HUES48 (cell line): ENCODE measurements at regions not wholly inside any gene's neighbourhood (a gene's known extent, or its start where the extent isn't known, plus 50 kb on each side); places are given as distances from the start of the nearest gene placed in this dataset.

ENCODE experiments used
- H3K27ac ChIP-seq: one replicate; pipeline ENCODE4 v1.7.0; 2013; ENCODE audit warnings: low read depth, low read length, inconsistent platforms
- H3K27me3 ChIP-seq: 2 replicates; pipeline ENCODE4 v1.6.1; 2013; ENCODE audit warnings: mild to moderate bottlenecking, low read length; ENCODE audit not compliant: control insufficient read depth, insufficient read depth
- H3K36me3 ChIP-seq: 2 replicates; pipeline ENCODE4 v1.6.1; 2013; ENCODE audit warnings: low read length; ENCODE audit not compliant: control insufficient read depth, insufficient read depth
- H3K4me1 ChIP-seq: 2 replicates; pipeline ENCODE4 v1.6.1; 2013; ENCODE audit warnings: mild to moderate bottlenecking, low read length; ENCODE audit not compliant: control insufficient read depth, insufficient read depth
- H3K4me3 ChIP-seq: 2 replicates; pipeline ENCODE4 v1.5.1; 2013; ENCODE audit warnings: mild to moderate bottlenecking, low read depth, low read length
- H3K9ac ChIP-seq: 2 replicates; pipeline ENCODE4 v1.6.1; 2013; ENCODE audit warnings: mild to moderate bottlenecking, low read depth, low read length, moderate library complexity
- H3K9me3 ChIP-seq: 2 replicates; pipeline ENCODE4 v1.6.1; 2013; ENCODE audit warnings: low read length; ENCODE audit not compliant: control insufficient read depth, insufficient read depth

DNA sequence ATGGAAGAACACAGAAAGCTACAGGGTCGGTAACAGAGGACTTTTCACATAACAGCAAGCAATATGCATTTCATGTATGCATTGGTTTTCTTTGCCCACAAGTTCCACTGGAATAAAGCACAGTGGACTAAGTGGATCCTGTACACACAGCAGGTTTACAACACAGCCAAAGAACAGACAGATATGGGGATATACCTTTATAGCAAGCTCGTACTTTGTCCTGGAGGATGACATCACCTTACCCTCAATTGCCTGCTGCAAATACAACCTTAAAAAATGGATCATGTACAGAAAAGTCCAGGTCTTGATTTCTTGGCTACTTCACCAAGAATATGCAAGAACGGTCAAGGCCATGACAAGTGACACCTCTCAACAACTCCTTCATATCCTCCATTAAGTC, 1445.5 kb downstream of the MAT2B start:
- no peak overlapping the region for H3K27ac ChIP-seq
- H3K27me3 ChIP-seq, result no peaks in the 10 kb centered on the region; the same call in 1 of the 2 replicates
- no peaks in the 10 kb centered on the region for H3K9me3 ChIP-seq
- no peaks in the 10 kb centered on the region for H3K36me3 ChIP-seq
- H3K4me3 ChIP-seq, result no peak overlapping the region
- peaks cover 10% of the 10 kb centered on the region; the same call in 1 of the 2 replicates for H3K4me1 ChIP-seq
- H3K9ac ChIP-seq, result no peak overlapping the region

DNA sequence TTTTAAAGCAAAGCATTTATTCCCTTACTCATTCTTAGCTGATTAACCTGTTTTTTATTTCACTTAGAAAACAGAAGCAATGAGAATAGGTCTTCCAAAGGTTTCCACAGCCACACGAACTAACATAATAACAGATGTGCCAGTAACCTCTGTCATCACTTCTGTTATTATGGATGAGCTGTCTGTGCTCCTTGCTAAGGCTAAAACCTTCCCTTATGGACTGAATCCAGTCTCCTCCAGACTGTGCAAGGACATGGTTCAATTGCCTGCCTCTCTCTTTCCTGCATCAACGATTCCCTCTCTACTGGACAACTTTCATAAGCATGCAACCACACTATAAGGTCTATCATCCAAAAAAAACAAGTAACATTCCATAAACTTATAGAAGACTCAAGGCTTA, 1446.2 kb downstream of the MAT2B start:
- no peaks in the 10 kb centered on the region for H3K9me3 ChIP-seq
- H3K9ac ChIP-seq, result no peak overlapping the region
- no peaks in the 10 kb centered on the region; the same call in 1 of the 2 replicates for H3K27me3 ChIP-seq
- peaks cover 10% of the 10 kb centered on the region; the same call in 1 of the 2 replicates for H3K4me1 ChIP-seq
- no peak overlapping the region for H3K27ac ChIP-seq
- no peaks in the 10 kb centered on the region for H3K36me3 ChIP-seq
- no peak overlapping the region for H3K4me3 ChIP-seq

DNA sequence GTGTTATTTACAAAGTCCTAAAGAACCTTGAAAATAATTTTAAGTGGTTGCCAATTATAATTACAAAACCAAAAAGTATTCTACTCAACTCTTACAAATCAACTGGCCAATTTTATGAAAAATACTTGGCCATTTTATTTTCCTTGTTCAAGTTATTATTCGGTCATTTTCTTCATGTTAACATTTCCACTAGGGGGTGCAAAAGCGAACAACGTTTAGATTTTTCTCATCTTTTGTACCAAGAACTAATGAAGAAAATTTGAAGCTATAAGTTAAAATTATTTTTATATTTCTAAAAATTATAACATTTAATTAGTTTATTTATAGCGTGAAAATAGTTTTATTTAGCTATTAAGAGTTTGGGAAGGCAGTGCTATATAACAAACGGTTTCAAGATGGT, 1453.3 kb downstream of the MAT2B start:
- Histone ChIP-seq H3K36me3 (no peaks in the 10 kb centered on the region), H3K4me1 (no peaks in the 10 kb centered on the region), H3K4me3 (no peak overlapping the region), H3K9ac (no peak overlapping the region), H3K9me3 (no peaks in the 10 kb centered on the region), H3K27me3 (no peaks in the 10 kb centered on the region), H3K27ac (no peak overlapping the region)

DNA sequence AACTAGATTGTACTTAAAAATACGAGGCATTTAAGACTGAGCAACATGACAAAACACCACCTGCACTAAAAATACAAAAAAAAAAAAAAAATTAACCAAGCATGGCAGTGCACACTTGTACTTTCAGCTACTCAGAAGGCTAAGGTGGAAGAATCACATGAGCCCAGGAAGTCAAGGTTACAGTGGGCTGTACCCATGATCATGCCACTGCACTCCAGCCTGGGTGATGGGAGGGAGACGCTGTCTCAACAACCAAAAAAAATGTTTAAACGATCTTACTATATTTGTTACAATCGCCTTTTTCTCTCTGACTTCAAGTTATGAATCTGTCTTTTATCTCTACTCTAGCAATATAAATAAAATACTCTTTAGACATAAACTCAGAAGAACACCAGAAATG, 1454.3 kb downstream of the MAT2B start:
- Histone ChIP-seq H3K27me3 (no peaks in the 10 kb centered on the region), H3K27ac (no peak overlapping the region), H3K9me3 (no peaks in the 10 kb centered on the region), H3K4me1 (no peaks in the 10 kb centered on the region), H3K36me3 (no peaks in the 10 kb centered on the region), H3K4me3 (no peak overlapping the region), H3K9ac (no peak overlapping the region)

DNA sequence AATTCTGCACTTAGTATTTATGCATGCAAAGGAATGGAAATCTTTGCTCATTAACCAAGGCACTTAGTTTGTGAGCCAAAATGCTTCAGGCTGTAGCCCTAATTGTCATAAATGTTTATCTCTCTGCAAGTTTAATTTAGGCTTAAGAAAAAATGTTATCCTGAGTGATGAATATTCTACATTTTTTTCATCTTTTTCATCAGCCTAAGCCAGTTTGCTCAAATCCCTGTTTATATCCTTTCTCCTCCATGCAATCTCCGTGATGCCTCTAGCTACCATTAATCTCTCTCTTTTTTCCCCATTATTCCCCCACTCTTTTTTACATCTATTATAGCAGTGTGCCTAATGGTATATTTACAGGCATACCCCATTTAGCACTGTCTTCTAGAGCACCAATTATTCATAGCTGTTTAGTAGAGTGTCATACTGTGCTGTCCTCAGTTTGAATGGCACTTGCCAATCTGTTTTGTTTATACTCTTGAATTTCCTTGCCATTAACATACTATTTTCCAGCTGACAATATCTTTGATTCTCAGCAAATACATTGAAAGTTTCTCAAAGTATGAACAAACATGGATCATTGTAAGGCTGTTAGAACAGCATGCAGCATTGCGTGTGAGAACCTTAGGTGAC, 1457.0 kb downstream of the MAT2B start:
- H3K9ac ChIP-seq, result no peak overlapping the region
- no peak overlapping the region for H3K27ac ChIP-seq
- H3K4me1 ChIP-seq, result no peaks in the 10 kb centered on the region
- H3K9me3 ChIP-seq, result no peaks in the 10 kb centered on the region
- no peak overlapping the region for H3K4me3 ChIP-seq
- H3K36me3 ChIP-seq, result no peaks in the 10 kb centered on the region
- H3K27me3 ChIP-seq, result no peaks in the 10 kb centered on the region

DNA sequence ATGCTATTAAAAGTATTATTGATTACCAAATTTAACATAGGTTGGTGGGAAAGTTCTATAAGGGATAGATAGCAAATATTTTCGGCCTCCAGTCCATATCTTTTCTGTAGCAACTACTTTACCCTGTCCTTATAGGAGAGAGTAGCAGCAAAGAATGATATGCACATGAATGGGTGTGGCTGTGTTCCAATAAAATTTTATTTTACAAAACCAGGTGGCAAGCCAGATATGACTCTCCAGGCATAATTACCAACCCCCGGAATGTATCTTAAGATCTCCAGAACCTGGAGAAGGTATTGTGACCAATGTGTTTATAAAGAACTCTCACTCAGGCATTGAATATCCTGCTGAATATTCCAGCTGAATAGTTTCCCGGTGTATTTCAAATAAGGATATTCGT, 1461.2 kb downstream of the MAT2B start:
- H3K4me1 ChIP-seq, result no peaks in the 10 kb centered on the region
- no peaks in the 10 kb centered on the region for H3K27me3 ChIP-seq
- no peak overlapping the region for H3K9ac ChIP-seq
- peaks cover 12% of the 10 kb centered on the region; the same call in 1 of the 2 replicates for H3K9me3 ChIP-seq
- H3K4me3 ChIP-seq, result no peak overlapping the region
- H3K27ac ChIP-seq, result no peak overlapping the region
- no peaks in the 10 kb centered on the region for H3K36me3 ChIP-seq

DNA sequence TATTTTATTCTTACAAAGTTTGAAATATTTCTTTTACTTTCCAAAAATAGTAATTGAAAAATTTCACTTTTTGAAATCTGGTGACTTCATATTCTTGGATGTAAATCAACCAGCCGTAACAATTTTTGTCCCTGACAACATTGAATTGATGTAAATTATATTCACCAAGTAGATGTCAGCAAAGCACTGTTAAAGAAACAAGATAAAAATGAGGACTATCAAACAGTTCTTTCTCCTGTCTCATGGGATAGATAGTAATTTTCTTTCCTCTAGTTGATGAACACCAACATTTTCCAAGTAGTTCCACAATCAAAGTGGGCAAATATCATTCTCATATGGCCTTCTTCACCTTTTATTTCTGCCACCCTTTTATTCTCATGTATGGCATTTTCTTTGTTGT, 1461.9 kb downstream of the MAT2B start:
- no peak overlapping the region for H3K9ac ChIP-seq

DNA sequence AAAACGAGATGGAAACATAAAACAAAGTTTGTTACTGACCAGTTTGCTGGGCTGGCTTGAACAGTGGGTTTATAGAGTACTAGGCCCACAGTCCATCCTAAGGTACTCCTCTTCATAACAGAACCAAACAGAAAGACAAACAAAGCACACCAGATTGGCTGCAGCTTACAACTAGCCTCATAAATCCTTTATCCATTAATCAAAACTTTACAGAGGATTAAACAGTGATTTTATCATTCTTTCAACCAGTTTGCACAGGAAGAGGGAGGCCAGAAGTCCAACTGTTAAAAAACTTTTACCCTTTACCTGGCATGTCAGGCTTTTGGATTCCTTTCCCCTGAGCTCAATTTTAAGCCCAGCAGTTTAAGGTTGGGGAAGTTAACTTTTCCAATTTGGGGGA, 1467.6 kb downstream of the MAT2B start:
- peaks cover 19% of the 10 kb centered on the region for H3K9me3 ChIP-seq
- no peak overlapping the region for H3K27ac ChIP-seq
- no peaks in the 10 kb centered on the region for H3K4me1 ChIP-seq
- no peaks in the 10 kb centered on the region for H3K27me3 ChIP-seq
- no peaks in the 10 kb centered on the region for H3K36me3 ChIP-seq
- no peak overlapping the region for H3K4me3 ChIP-seq
- H3K9ac ChIP-seq, result no peak overlapping the region

More for the DNA sequence above, 1461.9 kb downstream of the MAT2B start:
- Histone ChIP-seq H3K4me1 (no peaks in the 10 kb centered on the region), H3K9me3 (peaks cover 12% of the 10 kb centered on the region; the same call in 1 of the 2 replicates), H3K36me3 (no peaks in the 10 kb centered on the region), H3K4me3 (no peak overlapping the region), H3K27ac (no peak overlapping the region), H3K27me3 (no peaks in the 10 kb centered on the region)

DNA sequence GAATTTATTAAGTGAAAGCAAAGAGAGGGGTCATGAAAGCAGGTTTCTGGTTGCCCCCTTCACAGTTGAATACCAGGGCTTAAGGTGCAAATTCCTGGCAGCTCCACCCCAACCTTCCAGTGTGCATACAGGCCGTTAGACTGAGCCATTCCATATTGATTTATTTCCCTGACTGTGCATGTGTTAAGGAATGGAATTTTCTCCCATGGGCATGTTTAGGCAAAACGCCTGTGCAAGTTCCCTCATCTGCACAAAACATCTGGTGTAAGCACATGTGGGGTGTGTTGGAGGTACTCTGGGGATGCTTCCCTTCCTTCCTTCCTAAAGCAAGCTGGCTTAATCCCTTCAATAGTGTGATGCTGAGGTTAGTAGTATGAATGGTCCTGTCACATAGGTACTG, 1470.6 kb downstream of the MAT2B start:
- Histone ChIP-seq H3K9ac (no peak overlapping the region), H3K4me3 (no peak overlapping the region), H3K9me3 (peaks cover 6% of the 10 kb centered on the region), H3K27ac (no peak overlapping the region), H3K27me3 (no peaks in the 10 kb centered on the region), H3K4me1 (no peaks in the 10 kb centered on the region), H3K36me3 (no peaks in the 10 kb centered on the region)

DNA sequence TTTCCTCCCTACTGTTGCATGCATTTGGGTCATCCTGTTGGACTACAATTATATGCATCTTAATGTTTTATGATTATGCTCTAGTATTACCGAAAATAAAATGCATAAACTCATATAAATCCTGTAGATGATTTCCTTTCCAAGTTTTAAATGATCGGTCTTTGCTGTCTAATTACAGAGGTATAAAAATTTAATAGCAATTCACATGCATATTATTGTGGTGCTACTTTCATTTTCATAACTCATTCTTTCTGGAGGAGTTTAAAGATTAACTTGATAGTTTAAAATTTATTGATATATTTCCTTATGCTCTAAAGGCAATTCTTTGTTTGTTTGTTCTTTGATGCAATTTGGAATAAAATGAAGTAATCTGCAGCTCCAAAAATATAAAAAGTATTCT, 1475.1 kb downstream of the MAT2B start:
- Histone ChIP-seq H3K27me3 (no peaks in the 10 kb centered on the region), H3K9me3 (peaks cover 1% of the 10 kb centered on the region), H3K4me1 (no peaks in the 10 kb centered on the region), H3K27ac (no peak overlapping the region), H3K36me3 (no peaks in the 10 kb centered on the region), H3K4me3 (no peak overlapping the region), H3K9ac (no peak overlapping the region)

DNA sequence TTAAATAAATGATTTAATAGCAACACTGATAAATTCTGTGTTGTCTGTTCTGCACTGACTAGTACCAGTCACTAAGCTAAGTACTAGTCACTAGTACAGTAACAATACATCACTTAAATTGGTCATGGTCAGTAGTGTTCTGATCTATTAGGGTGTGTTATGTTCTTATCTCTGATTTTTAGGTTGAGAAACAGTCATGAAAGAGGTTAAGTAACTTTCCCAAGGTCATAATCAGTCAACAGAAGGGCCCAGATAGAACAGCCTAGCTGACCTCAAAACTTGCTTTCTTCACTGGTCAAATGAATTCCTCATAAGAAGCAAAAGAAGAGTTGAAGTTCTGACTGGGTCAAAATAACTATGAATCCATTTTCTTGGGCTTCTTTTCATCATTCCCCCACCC, 1492.7 kb downstream of the MAT2B start:
- H3K4me3 ChIP-seq, result no peak overlapping the region
- H3K4me1 ChIP-seq, result no peaks in the 10 kb centered on the region; the same call in 1 of the 2 replicates
- H3K27ac ChIP-seq, result no peak overlapping the region
- no peaks in the 10 kb centered on the region for H3K27me3 ChIP-seq
- no peaks in the 10 kb centered on the region for H3K9me3 ChIP-seq
- no peak overlapping the region for H3K9ac ChIP-seq
- H3K36me3 ChIP-seq, result no peaks in the 10 kb centered on the region
